GM12878 (cell line): ENCODE measurements at regions not wholly inside any gene's neighbourhood (a gene's known extent, or its start where the extent isn't known, plus 50 kb on each side); places are given as distances from the start of the nearest gene placed in this dataset.

Experiments
- ATAC-seq: fragments of 200-7000 bp; cut with Tn5 transposase; 3 replicates; pipeline ENCODE4 v1.9.1; 2020; ENCODE audit warnings: mild to moderate bottlenecking, moderate library complexity
- BruUV-seq: library from RNA; stranded (reverse); fragments of 400-500 nt; replicated peaks from 2 replicates; lab custom pipeline; 2021; lab: Mats Ljungman, UMichigan
- CTCF ChIA-PET: fragments of 300-600 bp; sonication (Branson Sonifier 250); formaldehyde crosslinking; extraction: SDS; loops from one replicate; lab custom pipeline; 2021; ENCODE audit warnings: inconsistent platforms; lab: Yijun Ruan, JAX
- POLR2A ChIA-PET: fragments of 350-600 bp; formaldehyde crosslinking; extraction: SDS; loops from one replicate; lab custom pipeline; 2021; ENCODE audit warnings: inconsistent platforms; lab: Charles Lee
- RAD21 ChIA-PET: fragments of 300-600 bp; sonication (Branson Sonifier 250); formaldehyde crosslinking; loops from one replicate; lab custom pipeline; 2023; ENCODE audit warnings: antibody characterized with exemption; ENCODE audit not compliant: unreplicated experiment; lab: Charles Lee
- SMC1A ChIA-PET: fragments of 300-600 bp; sonication (Branson Sonifier 250); formaldehyde crosslinking; loops from one replicate; lab custom pipeline; 2023; ENCODE audit not compliant: unreplicated experiment, uncharacterized antibody; lab: Charles Lee
- DNase-seq: peaks from one replicate; pipeline ENCODE4 v3.0.0-alpha.2; 2011; ENCODE audit warnings: low read depth, low spot score
- FAIRE-seq: peaks from 3 replicates; lab custom pipeline; 2011; peaks lifted over from hg19 to GRCh38; lab: Jason Lieb, UNC
- H2AFZ ChIP-seq: 2 replicates; pipeline ENCODE4 v1.6.0; 2011; ENCODE audit warnings: low read depth, low read length, control low read depth; ENCODE audit not compliant: control insufficient read depth
- H3K27ac ChIP-seq: 2 replicates; pipeline ENCODE4 v1.5.1; 2011; ENCODE audit warnings: control low read depth; ENCODE audit not compliant: control insufficient read depth, insufficient read depth
- H3K27me3 ChIP-seq, 2 experiments: replicated peaks in 1 of 2; 2 replicates each; pipeline versions ENCODE4 v1.6.0 to v1.6.1; 2011; ENCODE audit warnings: low read length in 1 of 2; ENCODE audit not compliant: control insufficient read depth in 2 of 2, insufficient read depth in 2 of 2
- H3K36me3 ChIP-seq, 2 experiments: 2 replicates each; pipeline ENCODE4 v1.5.1; 2011; ENCODE audit warnings: low read length in 1 of 2; ENCODE audit not compliant: control insufficient read depth in 2 of 2, insufficient read depth in 2 of 2
- H3K4me1 ChIP-seq: 2 replicates; pipeline ENCODE4 v1.6.1; 2011; ENCODE audit warnings: mild to moderate bottlenecking, low read length, moderate library complexity, mixed read lengths; ENCODE audit not compliant: control insufficient read depth, insufficient read depth
- H3K4me2 ChIP-seq: 2 replicates; pipeline ENCODE4 v1.6.0; 2011; ENCODE audit warnings: control low read depth; ENCODE audit not compliant: control insufficient read depth, insufficient read depth
- H3K4me3 ChIP-seq: fragments of 200-600 bp; sonication (generic); 2 replicates; pipeline ENCODE4 v1.5.1; 2016
- H3K79me2 ChIP-seq: 2 replicates; pipeline ENCODE4 v1.6.0; 2011; ENCODE audit warnings: low read length; ENCODE audit not compliant: control insufficient read depth, insufficient read depth
- H3K9ac ChIP-seq: 2 replicates; pipeline ENCODE4 v1.8.0; 2011; ENCODE audit warnings: low read length, control low read depth, mixed read lengths; ENCODE audit not compliant: control insufficient read depth, insufficient read depth
- H3K9me3 ChIP-seq: replicated peaks from 3 replicates; pipeline ENCODE4 v1.5.1; 2011; ENCODE audit warnings: mild to moderate bottlenecking, low read length; ENCODE audit not compliant: control insufficient read depth, insufficient read depth
- H4K20me1 ChIP-seq: 2 replicates; pipeline ENCODE4 v1.6.0; 2011; ENCODE audit not compliant: control insufficient read depth, insufficient read depth
- ATF3 ChIP-seq: IDR thresholded peaks from 2 replicates; pipeline ENCODE4 v1.6.1; 2011; ENCODE audit warnings: low read depth, mild to moderate bottlenecking, low read length, moderate library complexity, borderline replicate concordance; ENCODE audit errors: extremely low read depth
- BCLAF1 ChIP-seq: fragments of 450-650 bp; IDR thresholded peaks from 2 replicates; pipeline ENCODE4 v1.6.1; 2017; ENCODE audit warnings: antibody characterized with exemption, mild to moderate bottlenecking, moderate library complexity
- BMI1 ChIP-seq: fragments of 450-650 bp; IDR thresholded peaks from 2 replicates; pipeline ENCODE4 v1.6.1; 2016; ENCODE audit warnings: mild to moderate bottlenecking, moderate library complexity, borderline replicate concordance
- DPF2 ChIP-seq: fragments of 450-650 bp; IDR thresholded peaks from 2 replicates; pipeline ENCODE4 v1.6.1; 2017; ENCODE audit warnings: mild to moderate bottlenecking
- EGR1 ChIP-seq, 2 experiments: IDR thresholded peaks; 1 replicate in 1 of 2; 2 replicates in 1 of 2; pipeline ENCODE4 v1.6.1; 2011 to 2012; ENCODE audit warnings: low read depth in 2 of 2, low read length in 2 of 2, borderline replicate concordance in 1 of 2, mild to moderate bottlenecking in 1 of 2, moderate library complexity in 1 of 2
- ELK1 ChIP-seq: IDR thresholded peaks from 2 replicates; pipeline ENCODE4 v1.6.1; 2012; ENCODE audit warnings: low read depth, low read length, improper control_type of control experiment
- ETV6 ChIP-seq, 2 experiments: fragments of 450-650 bp in 1 of 2; IDR thresholded peaks in 1 of 2; conservative IDR thresholded peaks in 1 of 2; 2 replicates each; pipeline ENCODE4 v1.6.1; 2014; ENCODE audit warnings: antibody characterized with exemption in 1 of 2, borderline replicate concordance in 1 of 2, low read depth in 1 of 2, mild to moderate bottlenecking in 1 of 2, moderate library complexity in 1 of 2
- HCFC1 ChIP-seq: fragments of 150-350 bp; IDR thresholded peaks from 2 replicates; pipeline ENCODE4 v1.6.1; 2014; ENCODE audit warnings: low read length
- HDGF ChIP-seq: fragments of 450-650 bp; IDR thresholded peaks from 2 replicates; pipeline ENCODE4 v1.6.1; 2016; ENCODE audit warnings: antibody characterized with exemption
- IRF4 ChIP-seq: IDR thresholded peaks from 2 replicates; pipeline ENCODE4 v1.6.1; 2011; ENCODE audit warnings: low read depth, low read length
- MTA2 ChIP-seq: fragments of 450-650 bp; IDR thresholded peaks from 2 replicates; pipeline ENCODE4 v1.6.1; 2016; ENCODE audit warnings: low read depth, mild to moderate bottlenecking, moderate library complexity
- POLR2A ChIP-seq: IDR thresholded peaks from 2 replicates; pipeline ENCODE4 v1.6.1; 2011; ENCODE audit warnings: low read depth, mild to moderate bottlenecking, low read length
- RBBP5 ChIP-seq: fragments of 200-600 bp; sonication (generic); conservative IDR thresholded peaks from 2 replicates; pipeline ENCODE4 v1.6.1; 2016
- SKIL ChIP-seq: fragments of 450-650 bp; IDR thresholded peaks from 2 replicates; pipeline ENCODE4 v1.6.1; 2017; ENCODE audit warnings: mild to moderate bottlenecking, low read depth, inconsistent platforms; ENCODE audit not compliant: poor library complexity, severe bottlenecking
- SREBF1 ChIP-seq: IDR thresholded peaks from 2 replicates; pipeline ENCODE4 v1.6.1; 2012; ENCODE audit warnings: mild to moderate bottlenecking, low read length
- STAT1 ChIP-seq: fragments of 450-650 bp; conservative IDR thresholded peaks from 2 replicates; pipeline ENCODE4 v1.6.1; 2014; ENCODE audit warnings: antibody characterized with exemption, mild to moderate bottlenecking
- ZSCAN29 ChIP-seq: fragments of 450-650 bp; IDR thresholded peaks from 2 replicates; pipeline ENCODE4 v1.6.1; 2017; ENCODE audit warnings: mild to moderate bottlenecking, moderate library complexity
- WGBS: methylation state at CpG from one replicate; pipeline ENCODE4 v1.1.6; 2016; ENCODE audit warnings: low lambda C conversion rate; ENCODE audit not compliant: insufficient replicate concordance, insufficient coverage; ENCODE audit errors: missing lambda C conversion rate; 5-methylcytosine and 5-hydroxymethylcytosine counted together
- in situ Hi-C: fragments of 300-500 bp; cut with MboI; formaldehyde crosslinking; loops from 9 replicates; pipeline ENCODE4 v1.14.3; 2018; ENCODE audit warnings: mixed read lengths
- intact Hi-C: fragments of 100-400 bp; cut with micrococcal nuclease; formaldehyde crosslinking; loops from one replicate; pipeline ENCODE4 v1.14.2; 2022; ENCODE audit not compliant: unreplicated experiment

- no peak overlapping the region for H3K4me3 ChIP-seq
- ChIA-PET CTCF (interaction anchor here (0.5 kb wide), 1 partner anchor 42 kb away, joined by 3 read pairs; no protein-coding TSS in a partner anchor), RAD21 (no interaction called here), SMC1A (no interaction called here), POLR2A (interaction anchor here (0.6 kb wide), 1 partner anchor 98 kb away, joined by 3 read pairs; no protein-coding TSS in a partner anchor)
- in situ Hi-C loops: no loop called here
- H3K4me1 ChIP-seq: peaks cover 5% of the 10 kb centered on the region
- no peak overlapping the region for H3K27ac ChIP-seq
- H2AFZ ChIP-seq: no peak overlapping the region
- 23% methylated on average over 3 of the region's 3 CpGs for WGBS
- H3K27me3 ChIP-seq: peaks cover 0 to 2% of the 10 kb centered on the region in 2 experiments; a peak in 3 of 4 replicates
- no peaks in the 10 kb centered on the region for H3K79me2 ChIP-seq
- no peaks in the 10 kb centered on the region for H4K20me1 ChIP-seq
- no peak for FAIRE-seq
- no peak for DNase-seq
- BruUV-seq: no TSS peak
- no peaks in the 10 kb centered on the region for H3K9me3 ChIP-seq
- no peak overlapping the region for H3K9ac ChIP-seq
- no peak for ATAC-seq
- intact Hi-C loops: no loop called here
- no peak overlapping the region for H3K4me2 ChIP-seq
- no peaks in the 10 kb centered on the region for H3K36me3 ChIP-seq
- TF ChIP-seq POLR2A (no peak), HDGF (no peak), HCFC1 (no peak), ATF3 (no peak), BCLAF1 (no peak), EGR1 (IDR thresholded peaks at IDR 0.05; ENCODE audit: borderline replicate concordance in 1 of 2, low read depth in 2 of 2, low read length in 2 of 2) (no peak), MTA2 (no peak), STAT1 (no peak), SREBF1 (no peak), ELK1 (no peak), DPF2 (no peak), BMI1 (no peak), ETV6 (conservative IDR thresholded peaks at IDR 0.05 in 1 of 2, IDR thresholded peaks at IDR 0.05 in 1 of 2; ENCODE audit: borderline replicate concordance in 1 of 2, low read depth in 1 of 2) (no peak), IRF4 (no peak), SKIL (no peak), ZSCAN29 (no peak), RBBP5 (no peak)
Observed at GRCh38 chr9:129240581-129241211, 62.6 kb upstream of the IER5L start.
